ENCODE measurements at regions not wholly inside any gene's neighbourhood (a gene's known extent, or its start where the extent isn't known, plus 50 kb on each side); places are given as distances from the start of the nearest gene placed in this dataset.

DNA sequence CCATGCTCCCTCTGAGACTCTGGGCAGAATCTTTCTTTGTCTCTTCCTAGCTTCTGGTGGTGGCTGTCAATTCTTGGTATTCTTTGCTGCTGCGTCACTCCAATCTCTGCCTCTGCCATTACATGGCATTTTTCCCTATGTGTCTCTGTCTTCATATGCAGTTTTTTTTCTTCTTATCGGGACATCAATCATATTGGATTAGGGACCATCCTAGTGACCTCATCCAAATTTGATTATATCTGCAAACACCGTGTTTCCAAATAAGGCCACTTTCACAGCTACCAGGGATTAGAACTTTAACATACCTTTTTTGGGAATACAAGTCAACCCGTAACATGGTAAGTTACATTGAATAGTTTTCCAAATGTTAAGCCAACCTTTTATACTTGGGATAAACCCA lies 358.2 kb upstream of the FRG2C start:
- TF ChIP-seq, protein P1, sequence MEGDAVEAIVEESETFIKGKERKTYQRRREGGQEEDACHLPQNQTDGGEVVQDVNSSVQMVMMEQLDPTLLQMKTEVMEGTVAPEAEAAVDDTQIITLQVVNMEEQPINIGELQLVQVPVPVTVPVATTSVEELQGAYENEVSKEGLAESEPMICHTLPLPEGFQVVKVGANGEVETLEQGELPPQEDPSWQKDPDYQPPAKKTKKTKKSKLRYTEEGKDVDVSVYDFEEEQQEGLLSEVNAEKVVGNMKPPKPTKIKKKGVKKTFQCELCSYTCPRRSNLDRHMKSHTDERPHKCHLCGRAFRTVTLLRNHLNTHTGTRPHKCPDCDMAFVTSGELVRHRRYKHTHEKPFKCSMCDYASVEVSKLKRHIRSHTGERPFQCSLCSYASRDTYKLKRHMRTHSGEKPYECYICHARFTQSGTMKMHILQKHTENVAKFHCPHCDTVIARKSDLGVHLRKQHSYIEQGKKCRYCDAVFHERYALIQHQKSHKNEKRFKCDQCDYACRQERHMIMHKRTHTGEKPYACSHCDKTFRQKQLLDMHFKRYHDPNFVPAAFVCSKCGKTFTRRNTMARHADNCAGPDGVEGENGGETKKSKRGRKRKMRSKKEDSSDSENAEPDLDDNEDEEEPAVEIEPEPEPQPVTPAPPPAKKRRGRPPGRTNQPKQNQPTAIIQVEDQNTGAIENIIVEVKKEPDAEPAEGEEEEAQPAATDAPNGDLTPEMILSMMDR (IDR thresholded peaks at IDR 0.05) = no peak
- no peak for TF ChIP-seq POLR2A (IDR thresholded peaks at IDR 0.05)

Measured in esophagus squamous epithelium (tissue), 4 donors.